BJ (cell line): ENCODE measurements at regions not wholly inside any gene's neighbourhood (a gene's known extent, or its start where the extent isn't known, plus 50 kb on each side); places are given as distances from the start of the nearest gene placed in this dataset.

Experiments
- CTCF ChIA-PET: fragments of 350-600 bp; formaldehyde crosslinking; extraction: SDS; loops from one replicate; lab custom pipeline; 2021; ENCODE audit warnings: antibody characterized with exemption, inconsistent platforms; lab: Yijun Ruan, JAX
- POLR2A ChIA-PET: fragments of 300-600 bp; sonication (Branson Sonifier 250); formaldehyde crosslinking; extraction: SDS; loops from one replicate; lab custom pipeline; 2021; ENCODE audit warnings: antibody characterized with exemption; lab: Charles Lee
- DNase-seq: peaks from one replicate; pipeline ENCODE4 v3.0.0-alpha.2; 2011; ENCODE audit warnings: low read depth
- H3K27me3 ChIP-seq: 2 replicates; pipeline ENCODE4 v1.6.0; 2011; ENCODE audit warnings: low read length; ENCODE audit not compliant: control insufficient read depth, insufficient read depth
- H3K36me3 ChIP-seq: 2 replicates; pipeline ENCODE4 v1.5.1; 2011; ENCODE audit warnings: low read length; ENCODE audit not compliant: control insufficient read depth, insufficient read depth
- H3K4me3 ChIP-seq: 2 replicates; pipeline ENCODE4 v1.5.1; 2011; ENCODE audit warnings: low read depth, mild to moderate bottlenecking, control low read depth, low read length
- TF ChIP-seq, protein P1 (sequence below): IDR thresholded peaks from 2 replicates; pipeline ENCODE4 v1.5.1; 2011; ENCODE audit warnings: low read depth, mild to moderate bottlenecking, control low read depth, inconsistent platforms, low read length, moderate library complexity; ENCODE audit not compliant: insufficient read depth

GRCh38 chr2:8118940-8119781 lies 562.7 kb upstream of the ID2 start:
- ChIA-PET POLR2A (no interaction called here), CTCF (no interaction called here)

GRCh38 chr2:8119782-8120505 lies 561.9 kb upstream of the ID2 start:
- no peaks in the 10 kb centered on the region for H3K27me3 ChIP-seq
- TF ChIP-seq, protein P1, sequence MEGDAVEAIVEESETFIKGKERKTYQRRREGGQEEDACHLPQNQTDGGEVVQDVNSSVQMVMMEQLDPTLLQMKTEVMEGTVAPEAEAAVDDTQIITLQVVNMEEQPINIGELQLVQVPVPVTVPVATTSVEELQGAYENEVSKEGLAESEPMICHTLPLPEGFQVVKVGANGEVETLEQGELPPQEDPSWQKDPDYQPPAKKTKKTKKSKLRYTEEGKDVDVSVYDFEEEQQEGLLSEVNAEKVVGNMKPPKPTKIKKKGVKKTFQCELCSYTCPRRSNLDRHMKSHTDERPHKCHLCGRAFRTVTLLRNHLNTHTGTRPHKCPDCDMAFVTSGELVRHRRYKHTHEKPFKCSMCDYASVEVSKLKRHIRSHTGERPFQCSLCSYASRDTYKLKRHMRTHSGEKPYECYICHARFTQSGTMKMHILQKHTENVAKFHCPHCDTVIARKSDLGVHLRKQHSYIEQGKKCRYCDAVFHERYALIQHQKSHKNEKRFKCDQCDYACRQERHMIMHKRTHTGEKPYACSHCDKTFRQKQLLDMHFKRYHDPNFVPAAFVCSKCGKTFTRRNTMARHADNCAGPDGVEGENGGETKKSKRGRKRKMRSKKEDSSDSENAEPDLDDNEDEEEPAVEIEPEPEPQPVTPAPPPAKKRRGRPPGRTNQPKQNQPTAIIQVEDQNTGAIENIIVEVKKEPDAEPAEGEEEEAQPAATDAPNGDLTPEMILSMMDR: no peak
- CTCF ChIA-PET: no interaction called here
- H3K4me3 ChIP-seq: no peak overlapping the region
- H3K36me3 ChIP-seq: no peaks in the 10 kb centered on the region
- DNase-seq: no peak
- POLR2A ChIA-PET: no interaction called here

More at GRCh38 chr2:8118940-8119781, 562.7 kb upstream of the ID2 start:
- no peak for DNase-seq
- no peaks in the 10 kb centered on the region for H3K27me3 ChIP-seq
- TF ChIP-seq, protein P1: no peak
- H3K36me3 ChIP-seq: no peaks in the 10 kb centered on the region
- no peak overlapping the region for H3K4me3 ChIP-seq

DNA sequence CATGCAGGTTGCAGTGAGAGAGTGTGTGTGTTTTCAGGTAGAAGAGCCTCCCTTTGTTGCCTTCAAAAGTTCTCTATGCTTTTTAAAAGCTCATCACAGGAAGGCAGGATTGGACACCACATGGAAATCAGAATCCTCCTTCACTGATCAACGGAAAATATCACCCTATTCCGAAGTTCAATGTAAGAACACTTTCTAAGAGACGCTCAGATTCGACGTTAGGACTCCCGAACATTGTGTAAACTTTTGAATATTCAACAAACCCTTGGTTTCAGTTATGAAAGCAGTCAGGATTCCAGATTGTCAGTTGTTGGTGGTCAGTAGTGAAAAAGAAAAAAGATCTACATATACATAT lies 561.4 kb upstream of the ID2 start:
- ChIA-PET POLR2A (no interaction called here), CTCF (no interaction called here)

GRCh38 chr2:8121022-8121825 lies 560.6 kb upstream of the ID2 start:
- no peak overlapping the region for H3K4me3 ChIP-seq
- ChIA-PET POLR2A (no interaction called here), CTCF (interaction anchor here (1.2 kb wide), 1 partner anchor 694 kb away, joined by 3 read pairs; no protein-coding TSS in a partner anchor)
- TF ChIP-seq, protein P1: no peak
- no peaks in the 10 kb centered on the region for H3K27me3 ChIP-seq
- DNase-seq: no peak
- H3K36me3 ChIP-seq: no peaks in the 10 kb centered on the region

More for the DNA sequence above, 561.4 kb upstream of the ID2 start:
- Histone ChIP-seq H3K27me3 (no peaks in the 10 kb centered on the region), H3K4me3 (no peak overlapping the region), H3K36me3 (no peaks in the 10 kb centered on the region)
- TF ChIP-seq, protein P1: no peak
- no peak for DNase-seq
